Lower lobe of right lung (tissue), 2 donors: ENCODE measurements at regions not wholly inside any gene's neighbourhood (a gene's known extent, or its start where the extent isn't known, plus 50 kb on each side); places are given as distances from the start of the nearest gene placed in this dataset.

Source experiments
- ATAC-seq, 2 donors: fragments of 200-7000 bp; cut with Tn5 transposase; one replicate each; pipeline ENCODE4 v1.9.1; 2020 to 2022; ENCODE audit warnings: mild to moderate bottlenecking in 2 of 2, moderate library complexity in 2 of 2
- DNase-seq: peaks from one replicate; pipeline ENCODE4 v3.0.0-alpha.2; 2020
- H3K27ac ChIP-seq: fragments of 200-600 bp; one replicate; pipeline ENCODE4 v1.8.0; 2022
- H3K27me3 ChIP-seq: fragments of 200-600 bp; one replicate; pipeline ENCODE4 v1.8.0; 2022; ENCODE audit warnings: low read depth
- H3K36me3 ChIP-seq: fragments of 200-600 bp; one replicate; pipeline ENCODE4 v1.8.0; 2022; ENCODE audit warnings: mild to moderate bottlenecking
- H3K4me1 ChIP-seq: fragments of 200-600 bp; one replicate; pipeline ENCODE4 v1.8.0; 2022
- H3K4me3 ChIP-seq: fragments of 200-600 bp; one replicate; pipeline ENCODE4 v1.8.0; 2022; ENCODE audit warnings: mild to moderate bottlenecking
- H3K9me3 ChIP-seq: fragments of 200-600 bp; one replicate; pipeline ENCODE4 v1.8.0; 2022
- intact Hi-C: fragments of 100-400 bp; cut with DNase I; formaldehyde crosslinking; loops from one replicate; pipeline ENCODE4 v1.11.0; 2022
- TF ChIP-seq, protein P1 (sequence below): fragments of 200-600 bp; IDR thresholded peaks from one replicate; pipeline ENCODE4 v1.8.0; 2022; ENCODE audit warnings: antibody characterized with exemption, mild to moderate bottlenecking
- donor health status: DM: no; HTN: yes; CAD: no; lungs with severe emphysema.

- ATAC-seq (no peak), DNase-seq (no peak)
- Histone ChIP-seq H3K9me3 (no peaks in the 10 kb centered on the region), H3K27me3 (no peaks in the 10 kb centered on the region), H3K4me1 (no peaks in the 10 kb centered on the region), H3K36me3 (no peaks in the 10 kb centered on the region), H3K27ac (no peak overlapping the region), H3K4me3 (no peak overlapping the region)
- TF ChIP-seq, protein P1, sequence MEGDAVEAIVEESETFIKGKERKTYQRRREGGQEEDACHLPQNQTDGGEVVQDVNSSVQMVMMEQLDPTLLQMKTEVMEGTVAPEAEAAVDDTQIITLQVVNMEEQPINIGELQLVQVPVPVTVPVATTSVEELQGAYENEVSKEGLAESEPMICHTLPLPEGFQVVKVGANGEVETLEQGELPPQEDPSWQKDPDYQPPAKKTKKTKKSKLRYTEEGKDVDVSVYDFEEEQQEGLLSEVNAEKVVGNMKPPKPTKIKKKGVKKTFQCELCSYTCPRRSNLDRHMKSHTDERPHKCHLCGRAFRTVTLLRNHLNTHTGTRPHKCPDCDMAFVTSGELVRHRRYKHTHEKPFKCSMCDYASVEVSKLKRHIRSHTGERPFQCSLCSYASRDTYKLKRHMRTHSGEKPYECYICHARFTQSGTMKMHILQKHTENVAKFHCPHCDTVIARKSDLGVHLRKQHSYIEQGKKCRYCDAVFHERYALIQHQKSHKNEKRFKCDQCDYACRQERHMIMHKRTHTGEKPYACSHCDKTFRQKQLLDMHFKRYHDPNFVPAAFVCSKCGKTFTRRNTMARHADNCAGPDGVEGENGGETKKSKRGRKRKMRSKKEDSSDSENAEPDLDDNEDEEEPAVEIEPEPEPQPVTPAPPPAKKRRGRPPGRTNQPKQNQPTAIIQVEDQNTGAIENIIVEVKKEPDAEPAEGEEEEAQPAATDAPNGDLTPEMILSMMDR, result no peak
- intact Hi-C loops, result no loop called here
Observed at GRCh38 chr21:21929226-21929625, 931.0 kb downstream of the NCAM2 start.

DNA sequence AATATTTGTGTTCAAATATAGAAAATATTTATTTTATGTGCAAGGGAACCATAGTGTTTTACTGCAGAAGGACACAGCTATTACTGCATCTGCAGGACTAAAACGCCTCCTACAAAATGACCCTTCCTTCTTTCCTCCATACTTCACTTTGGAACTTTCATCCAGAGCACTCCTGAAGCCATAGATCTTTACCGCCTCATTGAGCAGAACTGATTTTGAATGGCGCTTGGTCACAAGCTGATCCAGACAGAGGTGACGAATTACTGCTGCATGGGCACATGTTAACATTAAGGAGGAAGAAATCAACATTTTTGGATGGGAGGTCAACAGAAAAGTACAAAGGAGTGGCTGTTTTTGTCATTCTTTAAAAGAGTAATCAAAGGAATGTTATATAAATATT, 931.6 kb downstream of the NCAM2 start:
- TF ChIP-seq, protein P1, result no peak
- H3K27me3 ChIP-seq, result no peaks in the 10 kb centered on the region
- intact Hi-C loops, result no loop called here

DNA sequence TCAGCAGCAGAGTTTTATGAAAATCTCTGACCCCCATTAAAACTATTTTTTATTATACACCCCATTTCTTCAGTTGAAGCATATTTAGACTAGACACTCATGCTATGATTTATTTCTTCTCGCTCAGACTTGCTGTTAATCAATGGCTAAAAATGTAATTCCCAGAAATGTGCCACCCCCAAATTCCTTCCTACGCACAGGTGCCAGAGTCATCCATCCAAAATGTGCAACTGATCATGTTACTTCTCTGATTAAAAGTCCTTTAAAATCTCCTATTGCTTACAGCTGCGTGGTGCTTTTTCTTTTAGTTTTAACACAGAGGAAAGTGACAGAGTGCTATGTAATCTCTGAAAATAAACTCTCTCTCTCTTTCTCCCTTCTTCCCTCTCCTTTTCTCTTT, 954.4 kb downstream of the NCAM2 start:
- DNase-seq, result no peak
- Histone ChIP-seq H3K27me3 (no peaks in the 10 kb centered on the region), H3K4me1 (no peaks in the 10 kb centered on the region), H3K36me3 (no peaks in the 10 kb centered on the region), H3K4me3 (no peak overlapping the region), H3K9me3 (no peaks in the 10 kb centered on the region), H3K27ac (no peak overlapping the region)
- intact Hi-C loops, result no loop called here
- no peak for ATAC-seq
- TF ChIP-seq, protein P1, result no peak

More for the DNA sequence above, 931.6 kb downstream of the NCAM2 start:
- Histone ChIP-seq H3K36me3 (no peaks in the 10 kb centered on the region), H3K4me3 (no peak overlapping the region), H3K9me3 (no peaks in the 10 kb centered on the region), H3K27ac (no peak overlapping the region), H3K4me1 (no peaks in the 10 kb centered on the region)
- DNase-seq, result no peak
- ATAC-seq, result no peak

DNA sequence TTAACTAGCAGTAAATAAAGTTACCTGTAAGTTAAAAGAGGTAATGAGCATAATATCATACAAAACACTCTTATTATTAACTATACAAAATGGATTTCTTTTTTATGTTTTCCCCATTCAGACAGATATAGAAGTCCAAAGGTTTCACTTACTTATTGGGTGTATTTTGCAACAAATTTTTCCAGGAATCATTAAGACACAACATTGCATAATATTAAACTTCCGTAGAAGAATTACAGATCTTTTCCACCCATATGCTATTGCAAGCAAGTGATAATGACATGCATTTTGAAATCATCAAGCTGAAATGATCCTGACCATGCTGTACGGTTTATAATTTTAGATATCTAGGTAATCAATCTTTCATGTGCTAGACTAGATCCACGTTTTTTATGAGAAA, 957.0 kb downstream of the NCAM2 start:
- TF ChIP-seq, protein P1, result no peak
- Histone ChIP-seq H3K9me3 (no peaks in the 10 kb centered on the region), H3K36me3 (no peaks in the 10 kb centered on the region), H3K4me3 (no peak overlapping the region), H3K4me1 (no peaks in the 10 kb centered on the region), H3K27me3 (no peaks in the 10 kb centered on the region), H3K27ac (no peak overlapping the region)
- DNase-seq (no peak), ATAC-seq (no peak)
- intact Hi-C loops, result no loop called here

DNA sequence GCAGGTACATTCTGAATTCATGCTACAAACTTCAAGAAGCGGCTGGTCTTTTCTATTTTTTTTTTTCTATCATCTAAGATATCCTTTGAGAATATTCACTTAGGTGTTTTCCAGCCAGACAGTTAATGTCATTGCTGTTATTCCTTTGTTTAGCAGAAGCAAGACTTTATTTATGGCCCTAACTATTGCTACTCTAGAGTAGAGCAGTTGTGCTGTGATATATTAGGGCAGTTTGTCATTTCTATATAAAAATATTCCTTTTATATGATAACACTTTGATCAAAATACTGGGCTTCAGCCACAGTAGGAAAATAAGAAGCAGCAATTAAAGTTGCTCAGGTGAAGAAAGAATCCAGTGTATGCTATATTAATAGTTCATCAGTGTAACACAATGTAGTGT, 959.3 kb downstream of the NCAM2 start:
- Histone ChIP-seq H3K27ac (no peak overlapping the region), H3K36me3 (no peaks in the 10 kb centered on the region), H3K4me1 (no peaks in the 10 kb centered on the region), H3K27me3 (no peaks in the 10 kb centered on the region), H3K9me3 (no peaks in the 10 kb centered on the region), H3K4me3 (no peak overlapping the region)
- intact Hi-C loops, result no loop called here
- TF ChIP-seq, protein P1, result no peak
- DNase-seq (no peak), ATAC-seq (no peak)

DNA sequence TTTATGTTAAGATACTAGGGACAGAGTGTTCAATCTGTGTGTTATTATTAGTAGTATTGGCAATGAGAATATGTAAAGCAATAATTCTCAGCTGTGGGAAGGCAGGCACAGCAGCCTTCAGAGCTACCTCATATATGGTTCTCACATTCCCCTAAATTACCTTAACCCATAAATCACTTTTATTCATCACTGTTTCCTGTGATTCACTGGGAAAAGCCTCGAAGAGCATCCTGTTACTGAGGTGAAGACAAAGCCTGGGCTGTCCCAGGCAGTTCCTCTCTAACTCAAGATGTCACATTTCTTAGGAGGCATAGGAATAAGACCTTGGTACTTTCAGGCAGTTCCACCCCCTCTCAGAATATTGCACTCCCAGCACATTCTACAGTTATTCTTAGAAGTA, 965.7 kb downstream of the NCAM2 start:
- Histone ChIP-seq H3K4me3 (no peak overlapping the region), H3K4me1 (no peaks in the 10 kb centered on the region), H3K9me3 (peaks cover 10% of the 10 kb centered on the region), H3K27me3 (no peaks in the 10 kb centered on the region), H3K36me3 (no peaks in the 10 kb centered on the region), H3K27ac (no peak overlapping the region)
- DNase-seq, result no peak
- intact Hi-C loops, result no loop called here
- TF ChIP-seq, protein P1, result no peak
- no peak for ATAC-seq
